Stimulated activated CD8-positive, alpha-beta memory T cell treated with anti-CD3 and anti-CD28 coated beads, Interleukin-4, amount 100 ng/mL, for 24 hours (primary cell): ENCODE measurements at regions not wholly inside any gene's neighbourhood (a gene's known extent, or its start where the extent isn't known, plus 50 kb on each side); places are given as distances from the start of the nearest gene placed in this dataset.
"Not testable (repeated sequence)": the region's sequence is repeated elsewhere in the genome, so short reads cannot be mapped to it uniquely, and the experiment has no call there.

Experiments
- DNase-seq: peaks from one replicate; pipeline ENCODE4 v3.0.0-alpha.2; 2020; ENCODE audit warnings: low read depth

- DNase-seq = no peak
These were observed 238.2 kb downstream of the NRIP1 start for GRCh38 chr21:14826630-14827029.

GRCh38 chr21:14825514-14825974, 239.3 kb downstream of the NRIP1 start:
- DNase-seq = no peak

- no peak for DNase-seq
These were observed 240.7 kb downstream of the NRIP1 start for GRCh38 chr21:14824126-14824525.

GRCh38 chr21:14817311-14817710, 247.5 kb downstream of the NRIP1 start:
- DNase-seq = no peak

GRCh38 chr21:14814991-14815390, 249.8 kb downstream of the NRIP1 start:
- DNase-seq = no peak

GRCh38 chr21:14814282-14814681, 250.5 kb downstream of the NRIP1 start:
- DNase-seq = no peak

GRCh38 chr21:14804170-14804569, 258.1 kb upstream of the SAMSN1 start:
- DNase-seq = not testable (repeated sequence)

- no peak for DNase-seq
These were observed 251.4 kb upstream of the SAMSN1 start for GRCh38 chr21:14797543-14797942.

GRCh38 chr21:14787312-14787711, 241.2 kb upstream of the SAMSN1 start:
- no peak for DNase-seq

GRCh38 chr21:14785679-14786078, 239.6 kb upstream of the SAMSN1 start:
- no peak for DNase-seq

- DNase-seq = peak; percentile 44
These were observed 227.7 kb upstream of the SAMSN1 start for GRCh38 chr21:14773777-14774345.

GRCh38 chr21:14771593-14771992, 225.5 kb upstream of the SAMSN1 start:
- no peak for DNase-seq

GRCh38 chr21:14768042-14768441, 221.9 kb upstream of the SAMSN1 start:
- no peak for DNase-seq

GRCh38 chr21:14767192-14767852, 221.2 kb upstream of the SAMSN1 start:
- DNase-seq = no peak

- DNase-seq = no peak
These were observed 220.1 kb upstream of the SAMSN1 start for GRCh38 chr21:14766241-14766640.

GRCh38 chr21:14763695-14764064, 217.6 kb upstream of the SAMSN1 start:
- no peak for DNase-seq

- DNase-seq = no peak
These were observed 216.9 kb upstream of the SAMSN1 start for GRCh38 chr21:14762734-14763694.

GRCh38 chr21:14762327-14762726, 216.2 kb upstream of the SAMSN1 start:
- DNase-seq = no peak

- no peak for DNase-seq
These were observed 213.2 kb upstream of the SAMSN1 start for GRCh38 chr21:14759285-14759684.

- DNase-seq = no peak
These were observed 212.7 kb upstream of the SAMSN1 start for GRCh38 chr21:14758849-14759248.

- DNase-seq = no peak
These were observed 211.6 kb upstream of the SAMSN1 start for GRCh38 chr21:14757533-14758327.

- DNase-seq = no peak
These were observed 209.0 kb upstream of the SAMSN1 start for GRCh38 chr21:14755086-14755485.
